Kidney (tissue), 13 donors: ENCODE measurements at regions not wholly inside any gene's neighbourhood (a gene's known extent, or its start where the extent isn't known, plus 50 kb on each side); places are given as distances from the start of the nearest gene placed in this dataset.

Experiments
- DNase-seq, 5 donors: peaks; one replicate each; pipeline ENCODE4 v3.0.0-alpha.2; 2013 to 2020
- FAIRE-seq: peaks from 2 replicates; lab custom pipeline; 2012; peaks lifted over from hg19 to GRCh38; lab: Jason Lieb, UNC
- H3K27ac ChIP-seq, 2 donors: one replicate each; pipeline ENCODE4 v1.7.0; 2013; ENCODE audit warnings: low read depth in 2 of 2, low read length in 2 of 2, inconsistent platforms in 1 of 2
- H3K27me3 ChIP-seq: one replicate; pipeline ENCODE4 v1.7.1; 2013; ENCODE audit warnings: low read length, inconsistent platforms; ENCODE audit not compliant: control insufficient read depth, insufficient read depth
- H3K36me3 ChIP-seq, 3 donors: one replicate each; pipeline versions ENCODE4 v1.7.0 to v1.7.1; 2013; ENCODE audit warnings: low read length in 3 of 3, control low read depth in 1 of 3, inconsistent platforms in 1 of 3; ENCODE audit not compliant: insufficient read depth in 3 of 3, control insufficient read depth in 2 of 3
- H3K4me1 ChIP-seq, 3 donors: one replicate each; pipeline versions ENCODE4 v1.7.0 to v1.7.1; 2013; ENCODE audit warnings: low read length in 3 of 3, inconsistent platforms in 1 of 3, low read depth in 1 of 3; ENCODE audit not compliant: control insufficient read depth in 2 of 3, insufficient read depth in 2 of 3
- H3K4me3 ChIP-seq, 3 donors: one replicate each; pipeline versions ENCODE4 v1.7.0 to v1.8.1; 2013; ENCODE audit warnings: low read length in 3 of 3, control low read depth in 1 of 3, inconsistent platforms in 1 of 3
- H3K9ac ChIP-seq, 3 donors: one replicate each; pipeline versions ENCODE4 v1.7.0 to v1.7.1; 2013; ENCODE audit warnings: low read length in 3 of 3, control low read depth in 1 of 3, inconsistent platforms in 1 of 3
- H3K9me3 ChIP-seq, 3 donors: one replicate each; pipeline versions ENCODE4 v1.7.0 to v1.7.1; 2013; ENCODE audit warnings: low read length in 3 of 3, control low read depth in 1 of 3, inconsistent platforms in 1 of 3; ENCODE audit not compliant: control insufficient read depth in 2 of 3, insufficient read depth in 1 of 3
- intact Hi-C: fragments of 100-400 bp; cut with DNase I; formaldehyde crosslinking; loops from one replicate; pipeline ENCODE4 v1.11.1; 2022
- TF ChIP-seq, protein P1 (sequence below): IDR thresholded peaks from 3 replicates; pipeline ENCODE4 v1.5.1; 2012; ENCODE audit warnings: mild to moderate bottlenecking, moderate library complexity, borderline replicate concordance; ENCODE audit not compliant: insufficient read depth; ENCODE audit errors: extremely low read depth
- donor health status: control.
- donor health status: control.
- donor health status: control.
- donor health status: control.
- donor health status: control.
- donor health status: DM: yes; HTN: yes; CAD: no.
- donor health status: Normal renal cell carcinoma (clear cell type).

DNA sequence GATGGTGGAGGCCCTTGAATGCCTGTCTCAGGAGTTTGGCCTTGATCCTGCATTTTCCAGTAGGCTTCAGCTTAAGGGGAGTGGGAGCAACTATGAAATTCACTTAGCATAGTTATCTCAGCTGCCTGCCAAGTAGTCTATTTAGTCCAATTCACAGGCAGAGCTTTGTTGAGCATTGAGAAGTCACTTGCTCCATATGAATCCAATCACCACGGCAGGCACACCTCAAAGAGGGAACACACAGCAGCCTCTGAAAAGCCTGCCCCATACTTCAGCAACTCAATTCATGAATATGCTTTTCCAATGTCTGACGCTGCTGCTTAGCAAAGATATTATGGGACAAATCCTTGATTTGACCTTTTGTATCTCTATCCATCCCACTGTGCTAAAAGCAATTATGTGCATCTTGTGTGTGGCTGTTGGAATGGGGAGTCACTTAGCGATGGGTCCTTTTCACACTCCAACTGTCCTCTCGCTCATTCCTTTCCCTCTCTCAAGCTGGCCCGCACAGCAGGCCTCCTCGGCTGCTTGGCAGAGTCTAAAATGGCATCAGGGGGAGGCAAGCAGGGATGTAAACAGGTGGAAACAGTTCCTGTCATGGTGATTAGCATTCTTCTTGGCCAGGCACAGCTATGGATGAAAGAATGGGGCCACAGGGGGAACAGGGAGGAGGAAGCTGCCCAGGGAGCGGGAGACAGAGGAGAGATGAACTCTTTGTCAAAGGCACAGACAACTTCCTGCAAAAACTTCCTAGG, 56.0 kb upstream of the LRPPRC start:
- FAIRE-seq (no peak), DNase-seq (no peak)
- H3K9me3 ChIP-seq, result no peaks in the 10 kb centered on the region
- no peaks in the 10 kb centered on the region for H3K36me3 ChIP-seq
- no peak overlapping the region for H3K27ac ChIP-seq
- TF ChIP-seq, protein P1, sequence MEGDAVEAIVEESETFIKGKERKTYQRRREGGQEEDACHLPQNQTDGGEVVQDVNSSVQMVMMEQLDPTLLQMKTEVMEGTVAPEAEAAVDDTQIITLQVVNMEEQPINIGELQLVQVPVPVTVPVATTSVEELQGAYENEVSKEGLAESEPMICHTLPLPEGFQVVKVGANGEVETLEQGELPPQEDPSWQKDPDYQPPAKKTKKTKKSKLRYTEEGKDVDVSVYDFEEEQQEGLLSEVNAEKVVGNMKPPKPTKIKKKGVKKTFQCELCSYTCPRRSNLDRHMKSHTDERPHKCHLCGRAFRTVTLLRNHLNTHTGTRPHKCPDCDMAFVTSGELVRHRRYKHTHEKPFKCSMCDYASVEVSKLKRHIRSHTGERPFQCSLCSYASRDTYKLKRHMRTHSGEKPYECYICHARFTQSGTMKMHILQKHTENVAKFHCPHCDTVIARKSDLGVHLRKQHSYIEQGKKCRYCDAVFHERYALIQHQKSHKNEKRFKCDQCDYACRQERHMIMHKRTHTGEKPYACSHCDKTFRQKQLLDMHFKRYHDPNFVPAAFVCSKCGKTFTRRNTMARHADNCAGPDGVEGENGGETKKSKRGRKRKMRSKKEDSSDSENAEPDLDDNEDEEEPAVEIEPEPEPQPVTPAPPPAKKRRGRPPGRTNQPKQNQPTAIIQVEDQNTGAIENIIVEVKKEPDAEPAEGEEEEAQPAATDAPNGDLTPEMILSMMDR, result no peak
- no peaks in the 10 kb centered on the region for H3K4me1 ChIP-seq
- no peak overlapping the region for H3K4me3 ChIP-seq
- no peaks in the 10 kb centered on the region for H3K27me3 ChIP-seq
- H3K9ac ChIP-seq, result no peak overlapping the region
- intact Hi-C loops, result no loop called here

DNA sequence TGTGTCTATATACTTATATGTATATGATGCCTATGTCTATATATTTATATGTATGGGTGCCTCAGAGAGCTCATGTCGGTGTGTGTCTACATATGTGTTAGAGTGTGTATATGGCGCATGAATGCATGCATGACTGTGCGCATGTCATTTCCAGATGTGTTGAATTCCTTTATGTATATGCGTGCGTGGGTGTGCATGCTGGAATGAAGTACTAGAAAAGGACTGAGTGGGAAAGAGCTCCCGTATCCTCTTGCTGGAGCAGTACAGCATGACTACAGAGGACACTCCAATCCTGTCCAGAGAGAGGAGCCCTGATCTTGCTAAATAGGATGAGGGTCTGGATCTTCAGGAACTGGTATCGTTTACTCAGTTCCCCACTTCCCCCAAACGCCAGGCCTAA, 56.8 kb upstream of the LRPPRC start:
- Histone ChIP-seq H3K27ac (no peak overlapping the region), H3K9me3 (no peaks in the 10 kb centered on the region), H3K27me3 (no peaks in the 10 kb centered on the region), H3K36me3 (no peaks in the 10 kb centered on the region), H3K4me1 (no peaks in the 10 kb centered on the region), H3K4me3 (no peak overlapping the region), H3K9ac (no peak overlapping the region)
- DNase-seq (no peak), FAIRE-seq (no peak)
- intact Hi-C loops, result no loop called here
- TF ChIP-seq, protein P1, result no peak

DNA sequence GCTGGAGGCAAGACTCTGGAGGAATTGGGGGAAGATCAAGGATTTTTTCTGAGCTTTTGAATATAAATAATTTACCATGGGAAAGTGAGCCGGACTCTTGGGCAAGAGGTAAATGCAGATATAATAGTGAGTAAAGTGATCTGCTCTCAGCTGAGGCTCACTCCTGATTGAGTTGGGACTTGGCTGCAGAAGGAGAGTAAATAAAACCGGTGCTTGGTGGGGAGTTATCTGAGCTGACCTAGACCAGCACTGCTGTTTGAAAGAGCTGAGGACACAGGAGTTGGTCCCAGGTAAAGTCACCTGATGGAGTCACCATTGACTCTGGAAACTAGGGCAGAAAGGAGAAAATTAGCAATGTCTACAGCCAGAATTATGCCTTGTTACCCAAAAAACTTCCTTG, 57.3 kb upstream of the LRPPRC start:
- no peak for FAIRE-seq
- H3K36me3 ChIP-seq, result no peaks in the 10 kb centered on the region
- no peaks in the 10 kb centered on the region for H3K9me3 ChIP-seq
- intact Hi-C loops, result no loop called here
- DNase-seq, result no peak
- H3K27me3 ChIP-seq, result no peaks in the 10 kb centered on the region
- no peak overlapping the region for H3K4me3 ChIP-seq
- no peak overlapping the region for H3K9ac ChIP-seq
- H3K27ac ChIP-seq, result no peak overlapping the region
- no peaks in the 10 kb centered on the region for H3K4me1 ChIP-seq
- TF ChIP-seq, protein P1, result no peak
